Ishikawa (cell line): ENCODE measurements at regions not wholly inside any gene's neighbourhood (a gene's known extent, or its start where the extent isn't known, plus 50 kb on each side); places are given as distances from the start of the nearest gene placed in this dataset.

Experiments
- MAX ChIP-seq: IDR thresholded peaks from 2 replicates; pipeline ENCODE4 v1.6.1; 2012
- TAF1 ChIP-seq: IDR thresholded peaks from 2 replicates; pipeline ENCODE4 v1.6.1; 2012; ENCODE audit warnings: low read depth, mild to moderate bottlenecking

DNA sequence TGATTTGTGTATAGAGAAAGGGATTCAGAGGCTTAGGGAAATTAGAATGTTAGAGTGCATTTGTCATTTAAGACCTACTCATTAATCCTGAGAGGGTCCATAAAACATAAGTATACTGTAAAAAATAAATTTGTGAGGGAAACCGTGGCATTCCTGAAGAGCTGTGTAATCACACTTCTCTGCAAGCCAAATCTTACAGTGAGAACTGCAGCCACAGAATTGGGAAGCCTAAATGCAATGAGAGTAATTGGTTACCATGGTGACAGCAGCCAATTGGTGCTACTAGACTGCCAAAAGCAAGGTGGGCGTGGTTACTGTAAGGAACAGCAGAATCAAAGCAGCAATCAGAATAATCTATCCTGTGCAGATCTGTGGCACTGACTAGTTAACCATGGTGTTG lies 345.2 kb upstream of the GRID2 start:
- TF ChIP-seq MAX = no peak
- TF ChIP-seq TAF1 = no peak
